ENCODE measurements at regions not wholly inside any gene's neighbourhood (a gene's known extent, or its start where the extent isn't known, plus 50 kb on each side); places are given as distances from the start of the nearest gene placed in this dataset.
"Not testable (repeated sequence)": the region's sequence is repeated elsewhere in the genome, so short reads cannot be mapped to it uniquely, and the experiment has no call there.

- peak; percentile 14 for DNase-seq
These were observed 50.9 kb upstream of the HSPB3 start for GRCh38 chr5:54404568-54404967.

GRCh38 chr5:54403885-54404416 is 51.5 kb upstream of the HSPB3 start:
- DNase-seq = no peak

GRCh38 chr5:54403121-54403520 is 52.4 kb upstream of the HSPB3 start:
- DNase-seq = no peak

- DNase-seq = no peak
These were observed 54.0 kb upstream of the HSPB3 start for GRCh38 chr5:54401515-54401914.

- DNase-seq = no peak
These were observed 57.3 kb upstream of the HSPB3 start for GRCh38 chr5:54398191-54398590.

- no peak for DNase-seq
These were observed 58.1 kb upstream of the HSPB3 start for GRCh38 chr5:54397420-54397819.

GRCh38 chr5:54393007-54393406 is 62.5 kb upstream of the HSPB3 start:
- DNase-seq = not testable (repeated sequence)

GRCh38 chr5:54390539-54391031 is 64.9 kb upstream of the HSPB3 start:
- no peak for DNase-seq

GRCh38 chr5:54390015-54390414 is 65.5 kb upstream of the HSPB3 start:
- peak; percentile 96 for DNase-seq

- DNase-seq = not testable (repeated sequence)
These were observed 66.1 kb upstream of the HSPB3 start for GRCh38 chr5:54389399-54389798.

GRCh38 chr5:54388811-54389210 is 66.7 kb upstream of the HSPB3 start:
- DNase-seq = no peak

GRCh38 chr5:54388409-54388808 is 67.1 kb upstream of the HSPB3 start:
- no peak for DNase-seq

GRCh38 chr5:54387659-54388232 is 67.8 kb upstream of the HSPB3 start:
- DNase-seq = peak; percentile 46

GRCh38 chr5:54387031-54387430 is 68.5 kb upstream of the HSPB3 start:
- DNase-seq = no peak

- DNase-seq = no peak
These were observed 69.5 kb upstream of the HSPB3 start for GRCh38 chr5:54385994-54386393.

- DNase-seq = no peak
These were observed 71.1 kb upstream of the HSPB3 start for GRCh38 chr5:54384356-54384933.

- peak; percentile 23 for DNase-seq
These were observed 71.6 kb upstream of the HSPB3 start for GRCh38 chr5:54383941-54384340.

GRCh38 chr5:54383225-54383901 is 72.1 kb upstream of the HSPB3 start:
- DNase-seq = peak; percentile 30

GRCh38 chr5:54381319-54381718 is 70.9 kb upstream of the ARL15 start:
- DNase-seq = not testable (repeated sequence)

GRCh38 chr5:54379590-54379989 is 69.2 kb upstream of the ARL15 start:
- no peak for DNase-seq

GRCh38 chr5:54378707-54379106 is 68.3 kb upstream of the ARL15 start:
- no peak for DNase-seq

GRCh38 chr5:54377339-54377738 is 67.0 kb upstream of the ARL15 start:
- not testable (repeated sequence) for DNase-seq

GRCh38 chr5:54370982-54371381 is 60.6 kb upstream of the ARL15 start:
- no peak for DNase-seq

GRCh38 chr5:54367844-54368243 is 57.5 kb upstream of the ARL15 start:
- DNase-seq = no peak

Data from fibroblast of skin of right quadriceps (primary cell).